ENCODE measurements at regions not wholly inside any gene's neighbourhood (a gene's known extent, or its start where the extent isn't known, plus 50 kb on each side); places are given as distances from the start of the nearest gene placed in this dataset.
"Not testable (repeated sequence)": the region's sequence is repeated elsewhere in the genome, so short reads cannot be mapped to it uniquely, and the experiment has no call there.

- DNase-seq: no peak
Observed at GRCh38 chr16:22659933-22660332, 149.2 kb downstream of the NPIPB5 start.

GRCh38 chr16:22660441-22661160 is 149.9 kb downstream of the NPIPB5 start:
- no peak for DNase-seq

GRCh38 chr16:22661161-22661647 is 150.5 kb downstream of the NPIPB5 start:
- no peak for DNase-seq

- not testable (repeated sequence) for DNase-seq
Observed at GRCh38 chr16:22662958-22663357, 151.0 kb upstream of the HS3ST2 start.

- DNase-seq: no peak
Observed at GRCh38 chr16:22663389-22664064, 150.4 kb upstream of the HS3ST2 start.

GRCh38 chr16:22664132-22664531 is 149.8 kb upstream of the HS3ST2 start:
- DNase-seq: peak; percentile 18

- DNase-seq: no peak
Observed at GRCh38 chr16:22664561-22664997, 149.4 kb upstream of the HS3ST2 start.

GRCh38 chr16:22665048-22665797 is 148.7 kb upstream of the HS3ST2 start:
- no peak for DNase-seq

GRCh38 chr16:22665803-22666202 is 148.2 kb upstream of the HS3ST2 start:
- no peak for DNase-seq

GRCh38 chr16:22668318-22668717 is 145.6 kb upstream of the HS3ST2 start:
- no peak for DNase-seq

GRCh38 chr16:22670044-22670536 is 143.9 kb upstream of the HS3ST2 start:
- no peak for DNase-seq

- DNase-seq: no peak
Observed at GRCh38 chr16:22670551-22671041, 143.4 kb upstream of the HS3ST2 start.

GRCh38 chr16:22671301-22672076 is 142.5 kb upstream of the HS3ST2 start:
- DNase-seq: no peak

GRCh38 chr16:22672830-22673210 is 141.1 kb upstream of the HS3ST2 start:
- DNase-seq: no peak

- no peak for DNase-seq
Observed at GRCh38 chr16:22673421-22673831, 140.5 kb upstream of the HS3ST2 start.

GRCh38 chr16:22674832-22675191 is 139.2 kb upstream of the HS3ST2 start:
- DNase-seq: no peak

- no peak for DNase-seq
Observed at GRCh38 chr16:22675745-22676540, 138.0 kb upstream of the HS3ST2 start.

GRCh38 chr16:22677024-22677830 is 136.7 kb upstream of the HS3ST2 start:
- no peak for DNase-seq

- no peak for DNase-seq
Observed at GRCh38 chr16:22678311-22678710, 135.7 kb upstream of the HS3ST2 start.

- no peak for DNase-seq
Observed at GRCh38 chr16:22681554-22682291, 132.2 kb upstream of the HS3ST2 start.

All from DMS79 (cell line).